SH-SY5Y (cell line): ENCODE measurements at regions not wholly inside any gene's neighbourhood (a gene's known extent, or its start where the extent isn't known, plus 50 kb on each side); places are given as distances from the start of the nearest gene placed in this dataset.

ENCODE experiments used
- GATA2 ChIP-seq: IDR thresholded peaks from 2 replicates; pipeline ENCODE4 v1.6.1; 2011; ENCODE audit warnings: mild to moderate bottlenecking, low read depth, low read length
- GATA3 ChIP-seq: IDR thresholded peaks from 2 replicates; pipeline ENCODE4 v1.6.1; 2011; ENCODE audit warnings: low read depth, mild to moderate bottlenecking, low read length, moderate library complexity

- TF ChIP-seq GATA3 (no peak), GATA2 (no peak)
Observed at GRCh38 chrX:39487166-39487968, 610.4 kb downstream of the BCOR start.

- no peak for TF ChIP-seq GATA2
- TF ChIP-seq GATA3 = no peak
Observed at GRCh38 chrX:39487969-39488330, 609.8 kb downstream of the BCOR start.

DNA sequence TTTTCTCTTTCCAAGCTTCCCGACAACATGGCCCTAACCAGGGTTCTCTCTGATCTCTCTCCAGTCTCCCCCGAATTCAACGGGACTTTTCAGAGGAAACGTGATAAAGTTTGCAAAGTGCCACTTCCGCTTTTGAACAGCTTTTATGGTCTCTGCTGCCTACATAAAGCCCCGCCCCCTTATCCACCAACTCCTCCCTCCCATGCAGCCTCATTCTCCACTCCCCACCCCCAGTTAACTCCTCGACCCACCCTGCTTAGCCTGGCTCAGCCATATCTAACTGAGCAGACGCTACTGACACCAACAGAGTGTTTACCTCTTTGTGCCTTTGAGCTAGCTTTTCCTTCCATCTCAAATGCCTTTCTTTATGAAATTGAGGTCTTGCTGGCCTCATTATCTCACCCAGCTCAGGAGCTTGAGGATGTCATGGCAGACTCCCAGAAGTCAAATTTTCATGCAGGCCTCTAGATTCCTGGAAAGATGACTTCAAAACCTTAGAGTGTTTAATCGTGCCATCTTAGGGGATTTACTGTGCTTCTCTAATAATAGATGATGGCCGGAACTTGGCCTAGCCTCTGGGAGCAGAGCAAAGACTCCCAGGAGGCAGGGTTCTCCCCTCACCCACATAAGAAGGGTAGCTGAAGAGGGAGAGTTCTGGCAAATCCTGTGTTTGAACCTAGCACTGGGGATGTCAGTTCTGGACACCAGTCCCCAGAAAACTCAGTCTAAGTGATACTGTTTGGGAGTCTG lies 606.0 kb downstream of the BCOR start:
- TF ChIP-seq GATA2 = no peak
- TF ChIP-seq GATA3 = no peak

- no peak for TF ChIP-seq GATA2
- no peak for TF ChIP-seq GATA3
Observed at GRCh38 chrX:39492497-39493162, 605.1 kb downstream of the BCOR start.

DNA sequence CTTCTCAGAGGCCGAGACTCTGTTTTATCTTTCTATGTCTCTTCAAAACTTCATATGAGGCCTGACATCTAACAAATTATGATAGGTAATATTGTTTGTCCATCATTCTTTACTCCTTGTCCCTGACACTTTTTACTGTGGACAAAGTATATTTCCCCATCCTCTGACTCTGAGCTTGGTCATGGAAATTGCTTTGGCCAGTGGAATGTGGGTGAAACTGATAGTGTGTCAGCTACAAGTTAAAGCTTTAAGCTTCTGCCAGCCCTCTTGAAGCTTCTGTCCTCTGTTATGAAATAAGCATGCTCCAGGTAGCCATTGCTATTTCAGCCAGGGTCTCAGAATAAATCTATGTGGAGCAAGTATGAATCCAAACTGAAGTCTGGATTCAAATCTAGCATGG lies 604.6 kb downstream of the BCOR start:
- TF ChIP-seq GATA3 = no peak
- TF ChIP-seq GATA2 = no peak

GRCh38 chrX:39497702-39498265 lies 600.0 kb downstream of the BCOR start:
- TF ChIP-seq GATA3 (no peak), GATA2 (no peak)

DNA sequence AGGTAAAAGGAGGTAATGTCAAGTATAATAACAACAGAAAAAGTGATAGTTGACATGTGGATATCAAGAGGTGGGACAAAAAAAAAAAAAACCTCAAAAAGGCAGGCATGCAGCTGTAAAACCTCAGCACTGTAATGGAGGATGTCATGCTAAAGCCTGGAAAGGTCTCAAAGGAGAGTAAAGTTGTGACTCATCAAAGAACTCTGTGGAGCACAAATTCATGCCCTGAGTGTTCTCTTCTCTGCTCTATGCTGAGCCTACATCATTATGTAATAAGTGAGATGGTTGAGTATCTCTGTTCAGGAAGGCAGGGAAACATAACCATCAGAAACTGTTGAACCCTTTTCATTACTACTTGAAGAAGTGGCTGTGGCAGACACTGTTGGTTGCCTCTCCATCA lies 597.8 kb downstream of the BCOR start:
- no peak for TF ChIP-seq GATA3
- TF ChIP-seq GATA2 = no peak

GRCh38 chrX:39501822-39502221 lies 595.9 kb downstream of the BCOR start:
- TF ChIP-seq GATA2 = no peak
- no peak for TF ChIP-seq GATA3

DNA sequence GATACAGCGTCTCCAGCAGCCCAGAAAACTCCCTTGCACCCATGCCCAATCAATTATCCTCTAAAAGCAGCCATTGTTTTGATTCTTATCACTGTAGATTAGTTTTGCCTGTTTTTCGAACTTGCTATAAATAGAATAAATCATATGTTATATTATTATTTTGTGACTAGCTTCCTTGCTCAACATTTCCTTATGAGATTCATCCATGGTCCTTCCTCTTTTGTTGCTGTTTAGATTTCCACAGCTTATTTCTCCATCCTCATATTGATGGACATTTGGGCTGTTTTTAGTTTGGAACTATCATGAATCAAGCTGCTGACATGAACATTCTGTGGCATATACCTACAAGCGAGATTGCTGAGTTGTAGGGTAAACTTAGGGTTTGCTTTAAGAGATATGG lies 595.3 kb downstream of the BCOR start:
- no peak for TF ChIP-seq GATA2
- TF ChIP-seq GATA3 = no peak

GRCh38 chrX:39504227-39504626 lies 593.5 kb downstream of the BCOR start:
- no peak for TF ChIP-seq GATA2
- no peak for TF ChIP-seq GATA3

GRCh38 chrX:39504850-39505259 lies 592.9 kb downstream of the BCOR start:
- TF ChIP-seq GATA3 = no peak
- TF ChIP-seq GATA2 = no peak

DNA sequence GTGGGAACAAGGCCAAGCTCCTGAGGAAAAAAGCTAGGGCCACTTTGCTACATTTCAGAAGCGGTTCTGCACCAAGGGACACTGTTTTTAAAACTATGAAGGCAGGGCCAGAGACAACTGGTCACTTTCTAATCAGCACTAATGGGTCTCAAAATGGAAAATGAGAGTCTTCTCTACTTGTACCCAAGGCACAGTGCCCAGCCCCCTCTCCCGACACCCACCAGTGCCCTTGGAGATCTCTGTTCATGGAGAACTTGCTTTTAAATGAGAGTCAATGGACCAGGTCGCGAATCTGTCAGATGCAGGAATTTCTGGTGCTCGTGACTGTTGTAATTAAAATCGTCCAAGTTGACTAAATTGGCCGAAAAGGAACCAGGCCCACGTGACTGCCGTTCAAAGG lies 591.6 kb downstream of the BCOR start:
- TF ChIP-seq GATA2 = no peak
- no peak for TF ChIP-seq GATA3

DNA sequence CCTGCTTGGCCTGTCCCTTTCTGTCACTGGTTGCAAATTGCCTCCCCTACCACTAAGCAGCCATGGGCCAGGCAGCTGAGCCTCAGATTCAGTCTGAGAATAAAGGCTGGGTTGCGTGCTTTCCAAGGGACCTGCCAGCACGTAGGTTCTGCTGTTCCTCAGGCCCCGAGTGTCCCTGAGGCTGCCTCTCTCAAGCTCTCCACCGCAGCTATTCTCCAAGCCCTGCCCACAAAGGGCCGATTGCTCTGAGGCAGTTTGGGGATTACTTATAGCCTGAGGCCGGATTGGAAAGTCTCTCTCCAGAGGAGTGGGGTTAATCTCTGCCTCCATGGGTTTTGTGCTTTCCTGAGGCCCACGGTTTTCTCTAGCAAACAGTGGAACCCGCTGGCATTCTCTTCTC lies 590.7 kb downstream of the BCOR start:
- TF ChIP-seq GATA2 (no peak), GATA3 (no peak)

GRCh38 chrX:39507617-39508299 lies 590.0 kb downstream of the BCOR start:
- TF ChIP-seq GATA2 (no peak), GATA3 (no peak)
